Right lobe of liver (tissue), 4 donors: ENCODE measurements at regions not wholly inside any gene's neighbourhood (a gene's known extent, or its start where the extent isn't known, plus 50 kb on each side); places are given as distances from the start of the nearest gene placed in this dataset.

Source experiments
- POLR2A ChIP-seq: fragments of 450-650 bp; IDR thresholded peaks from one replicate; pipeline ENCODE4 v1.6.1; 2017; ENCODE audit warnings: antibody characterized with exemption, mild to moderate bottlenecking
- TF ChIP-seq, protein P1 (sequence below), 4 donors: fragments of 200-600 bp in 3 of 4; fragments of 450-650 bp in 1 of 4; IDR thresholded peaks; one replicate each; pipeline versions ENCODE4 v1.5.1 to v1.8.0; 2016 to 2022; ENCODE audit warnings: antibody characterized with exemption in 4 of 4, mild to moderate bottlenecking in 2 of 4
- donor health status: DM: no; HTN: no; CAD: no.
- donor health status: DM: no; HTN: no; CAD: no.
- donor health status: DM: no; HTN: yes; CAD: no.

DNA sequence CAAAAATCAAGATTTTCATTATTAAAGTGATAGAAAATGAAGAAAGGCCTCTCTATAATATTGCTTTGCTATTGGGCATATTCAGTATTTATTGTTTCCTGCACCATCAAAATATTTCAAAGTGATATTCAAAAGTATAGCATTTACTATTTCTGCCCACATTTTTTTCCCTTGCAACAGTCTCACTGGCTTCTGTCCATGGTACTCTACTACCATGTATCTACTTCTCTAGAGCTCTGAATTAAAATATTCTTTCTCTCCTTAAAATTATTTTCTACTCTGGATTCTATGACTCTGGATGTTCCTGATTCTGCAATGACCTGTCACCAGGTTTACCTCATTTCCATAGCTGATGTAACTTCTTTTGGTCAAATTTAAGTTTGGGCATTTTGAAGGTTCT is 1508.3 kb upstream of the PRR20A start:
- TF ChIP-seq, protein P1, sequence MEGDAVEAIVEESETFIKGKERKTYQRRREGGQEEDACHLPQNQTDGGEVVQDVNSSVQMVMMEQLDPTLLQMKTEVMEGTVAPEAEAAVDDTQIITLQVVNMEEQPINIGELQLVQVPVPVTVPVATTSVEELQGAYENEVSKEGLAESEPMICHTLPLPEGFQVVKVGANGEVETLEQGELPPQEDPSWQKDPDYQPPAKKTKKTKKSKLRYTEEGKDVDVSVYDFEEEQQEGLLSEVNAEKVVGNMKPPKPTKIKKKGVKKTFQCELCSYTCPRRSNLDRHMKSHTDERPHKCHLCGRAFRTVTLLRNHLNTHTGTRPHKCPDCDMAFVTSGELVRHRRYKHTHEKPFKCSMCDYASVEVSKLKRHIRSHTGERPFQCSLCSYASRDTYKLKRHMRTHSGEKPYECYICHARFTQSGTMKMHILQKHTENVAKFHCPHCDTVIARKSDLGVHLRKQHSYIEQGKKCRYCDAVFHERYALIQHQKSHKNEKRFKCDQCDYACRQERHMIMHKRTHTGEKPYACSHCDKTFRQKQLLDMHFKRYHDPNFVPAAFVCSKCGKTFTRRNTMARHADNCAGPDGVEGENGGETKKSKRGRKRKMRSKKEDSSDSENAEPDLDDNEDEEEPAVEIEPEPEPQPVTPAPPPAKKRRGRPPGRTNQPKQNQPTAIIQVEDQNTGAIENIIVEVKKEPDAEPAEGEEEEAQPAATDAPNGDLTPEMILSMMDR (IDR thresholded peaks at IDR 0.05), result no peak
- no peak for TF ChIP-seq POLR2A
